ENCODE measurements at regions not wholly inside any gene's neighbourhood (a gene's known extent, or its start where the extent isn't known, plus 50 kb on each side); places are given as distances from the start of the nearest gene placed in this dataset.
"Not testable (repeated sequence)": the region's sequence is repeated elsewhere in the genome, so short reads cannot be mapped to it uniquely, and the experiment has no call there.

DNA sequence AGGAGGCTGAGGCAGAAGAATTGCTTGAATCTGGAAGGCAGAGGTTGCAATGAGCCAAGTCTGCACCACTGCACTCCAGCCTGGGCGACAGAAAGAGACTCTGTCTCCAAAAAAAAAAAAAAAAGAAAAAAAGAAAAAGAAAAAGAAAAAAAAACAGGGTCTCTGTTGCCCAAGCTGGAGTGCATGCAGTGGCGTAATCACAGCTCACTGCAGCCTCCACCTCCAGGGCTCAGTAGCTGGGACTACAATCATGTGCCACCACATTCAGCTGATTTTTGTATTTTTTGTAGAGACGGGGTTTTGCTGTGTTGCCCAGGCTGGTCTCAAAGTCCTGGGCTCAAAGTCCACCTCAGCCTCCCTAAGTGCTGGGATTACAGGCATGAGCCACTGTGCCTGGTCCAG, 94.0 kb upstream of the SERTAD2 start (continued):
- 0 out of 2 replicates have a peak, but pooled peaks have one; percentile 27 for TF ChIP-seq HNRNPL (IDR thresholded peaks at IDR 0.05; ENCODE audit: low read depth, low read length)
- TF ChIP-seq, protein P1, sequence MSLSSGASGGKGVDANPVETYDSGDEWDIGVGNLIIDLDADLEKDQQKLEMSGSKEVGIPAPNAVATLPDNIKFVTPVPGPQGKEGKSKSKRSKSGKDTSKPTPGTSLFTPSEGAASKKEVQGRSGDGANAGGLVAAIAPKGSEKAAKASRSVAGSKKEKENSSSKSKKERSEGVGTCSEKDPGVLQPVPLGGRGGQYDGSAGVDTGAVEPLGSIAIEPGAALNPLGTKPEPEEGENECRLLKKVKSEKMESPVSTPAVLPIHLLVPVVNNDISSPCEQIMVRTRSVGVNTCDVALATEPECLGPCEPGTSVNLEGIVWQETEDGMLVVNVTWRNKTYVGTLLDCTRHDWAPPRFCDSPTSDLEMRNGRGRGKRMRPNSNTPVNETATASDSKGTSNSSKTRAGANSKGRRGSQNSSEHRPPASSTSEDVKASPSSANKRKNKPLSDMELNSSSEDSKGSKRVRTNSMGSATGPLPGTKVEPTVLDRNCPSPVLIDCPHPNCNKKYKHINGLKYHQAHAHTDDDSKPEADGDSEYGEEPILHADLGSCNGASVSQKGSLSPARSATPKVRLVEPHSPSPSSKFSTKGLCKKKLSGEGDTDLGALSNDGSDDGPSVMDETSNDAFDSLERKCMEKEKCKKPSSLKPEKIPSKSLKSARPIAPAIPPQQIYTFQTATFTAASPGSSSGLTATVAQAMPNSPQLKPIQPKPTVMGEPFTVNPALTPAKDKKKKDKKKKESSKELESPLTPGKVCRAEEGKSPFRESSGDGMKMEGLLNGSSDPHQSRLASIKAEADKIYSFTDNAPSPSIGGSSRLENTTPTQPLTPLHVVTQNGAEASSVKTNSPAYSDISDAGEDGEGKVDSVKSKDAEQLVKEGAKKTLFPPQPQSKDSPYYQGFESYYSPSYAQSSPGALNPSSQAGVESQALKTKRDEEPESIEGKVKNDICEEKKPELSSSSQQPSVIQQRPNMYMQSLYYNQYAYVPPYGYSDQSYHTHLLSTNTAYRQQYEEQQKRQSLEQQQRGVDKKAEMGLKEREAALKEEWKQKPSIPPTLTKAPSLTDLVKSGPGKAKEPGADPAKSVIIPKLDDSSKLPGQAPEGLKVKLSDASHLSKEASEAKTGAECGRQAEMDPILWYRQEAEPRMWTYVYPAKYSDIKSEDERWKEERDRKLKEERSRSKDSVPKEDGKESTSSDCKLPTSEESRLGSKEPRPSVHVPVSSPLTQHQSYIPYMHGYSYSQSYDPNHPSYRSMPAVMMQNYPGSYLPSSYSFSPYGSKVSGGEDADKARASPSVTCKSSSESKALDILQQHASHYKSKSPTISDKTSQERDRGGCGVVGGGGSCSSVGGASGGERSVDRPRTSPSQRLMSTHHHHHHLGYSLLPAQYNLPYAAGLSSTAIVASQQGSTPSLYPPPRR (CRISPR knock-in tag; IDR thresholded peaks at IDR 0.05; ENCODE audit: borderline replicate concordance), result 0 out of 2 replicates have a peak, but pooled peaks have one; percentile 23
- peak; percentile 38; the same call in 1 of the 2 replicates for TF ChIP-seq TARDBP (CRISPR knock-in tag; IDR thresholded peaks at IDR 0.05)
- TF ChIP-seq FOXO1 (CRISPR knock-in tag; IDR thresholded peaks at IDR 0.05), result peak; percentile 63; the same call in 1 of the 2 replicates
- TF ChIP-seq, protein P2, sequence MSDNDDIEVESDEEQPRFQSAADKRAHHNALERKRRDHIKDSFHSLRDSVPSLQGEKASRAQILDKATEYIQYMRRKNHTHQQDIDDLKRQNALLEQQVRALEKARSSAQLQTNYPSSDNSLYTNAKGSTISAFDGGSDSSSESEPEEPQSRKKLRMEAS (IDR thresholded peaks at IDR 0.05), result peak; percentile 55; the same call in 1 of the 2 replicates
- TF ChIP-seq HDAC1 (CRISPR knock-in tag; IDR thresholded peaks at IDR 0.05), result peak; percentile 71
- peak; percentile 99 for TF ChIP-seq ZNF121 (CRISPR knock-in tag; IDR thresholded peaks at IDR 0.05)
- TF ChIP-seq ZMYM4 (CRISPR knock-in tag; IDR thresholded peaks at IDR 0.05), result peak; percentile 77
- not testable (repeated sequence) for TF ChIP-seq SOX13 (IDR thresholded peaks at IDR 0.05)
- peak in 1 of 2 experiments; percentile 70; a peak in 2 of 4 replicates for TF ChIP-seq SOX13 (CRISPR knock-in tag; conservative IDR thresholded peaks at IDR 0.05 in 1 of 2, IDR thresholded peaks at IDR 0.05 in 1 of 2)
- TF ChIP-seq MIXL1 (CRISPR knock-in tag; IDR thresholded peaks at IDR 0.05), result 0 out of 2 replicates have a peak, but pooled peaks have one; percentile 26
- TF ChIP-seq REPIN1 (CRISPR knock-in tag; IDR thresholded peaks at IDR 0.05; ENCODE audit: borderline replicate concordance, low read depth), result peak; percentile 45; the same call in 1 of the 2 replicates
- TF ChIP-seq, protein P3, sequence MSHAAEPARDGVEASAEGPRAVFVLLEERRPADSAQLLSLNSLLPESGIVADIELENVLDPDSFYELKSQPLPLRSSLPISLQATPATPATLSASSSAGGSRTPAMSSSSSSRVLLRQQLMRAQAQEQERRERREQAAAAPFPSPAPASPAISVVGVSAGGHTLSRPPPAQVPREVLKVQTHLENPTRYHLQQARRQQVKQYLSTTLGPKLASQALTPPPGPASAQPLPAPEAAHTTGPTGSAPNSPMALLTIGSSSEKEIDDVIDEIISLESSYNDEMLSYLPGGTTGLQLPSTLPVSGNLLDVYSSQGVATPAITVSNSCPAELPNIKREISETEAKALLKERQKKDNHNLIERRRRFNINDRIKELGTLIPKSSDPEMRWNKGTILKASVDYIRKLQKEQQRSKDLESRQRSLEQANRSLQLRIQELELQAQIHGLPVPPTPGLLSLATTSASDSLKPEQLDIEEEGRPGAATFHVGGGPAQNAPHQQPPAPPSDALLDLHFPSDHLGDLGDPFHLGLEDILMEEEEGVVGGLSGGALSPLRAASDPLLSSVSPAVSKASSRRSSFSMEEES (CRISPR knock-in tag; IDR thresholded peaks at IDR 0.05), result peak; percentile 66; the same call in 1 of the 2 replicates
- peak; percentile 36 for TF ChIP-seq BCL6 (CRISPR knock-in tag; IDR thresholded peaks at IDR 0.05)
- peak; percentile 83; the same call in 1 of the 2 replicates for TF ChIP-seq ZKSCAN8 (CRISPR knock-in tag; IDR thresholded peaks at IDR 0.05; ENCODE audit: borderline replicate concordance)
- TF ChIP-seq, protein P4, sequence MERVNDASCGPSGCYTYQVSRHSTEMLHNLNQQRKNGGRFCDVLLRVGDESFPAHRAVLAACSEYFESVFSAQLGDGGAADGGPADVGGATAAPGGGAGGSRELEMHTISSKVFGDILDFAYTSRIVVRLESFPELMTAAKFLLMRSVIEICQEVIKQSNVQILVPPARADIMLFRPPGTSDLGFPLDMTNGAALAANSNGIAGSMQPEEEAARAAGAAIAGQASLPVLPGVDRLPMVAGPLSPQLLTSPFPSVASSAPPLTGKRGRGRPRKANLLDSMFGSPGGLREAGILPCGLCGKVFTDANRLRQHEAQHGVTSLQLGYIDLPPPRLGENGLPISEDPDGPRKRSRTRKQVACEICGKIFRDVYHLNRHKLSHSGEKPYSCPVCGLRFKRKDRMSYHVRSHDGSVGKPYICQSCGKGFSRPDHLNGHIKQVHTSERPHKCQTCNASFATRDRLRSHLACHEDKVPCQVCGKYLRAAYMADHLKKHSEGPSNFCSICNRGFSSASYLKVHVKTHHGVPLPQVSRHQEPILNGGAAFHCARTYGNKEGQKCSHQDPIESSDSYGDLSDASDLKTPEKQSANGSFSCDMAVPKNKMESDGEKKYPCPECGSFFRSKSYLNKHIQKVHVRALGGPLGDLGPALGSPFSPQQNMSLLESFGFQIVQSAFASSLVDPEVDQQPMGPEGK (CRISPR knock-in tag; IDR thresholded peaks at IDR 0.05), result 0 out of 2 replicates have a peak, but pooled peaks have one; percentile 48
- TF ChIP-seq, protein P5, sequence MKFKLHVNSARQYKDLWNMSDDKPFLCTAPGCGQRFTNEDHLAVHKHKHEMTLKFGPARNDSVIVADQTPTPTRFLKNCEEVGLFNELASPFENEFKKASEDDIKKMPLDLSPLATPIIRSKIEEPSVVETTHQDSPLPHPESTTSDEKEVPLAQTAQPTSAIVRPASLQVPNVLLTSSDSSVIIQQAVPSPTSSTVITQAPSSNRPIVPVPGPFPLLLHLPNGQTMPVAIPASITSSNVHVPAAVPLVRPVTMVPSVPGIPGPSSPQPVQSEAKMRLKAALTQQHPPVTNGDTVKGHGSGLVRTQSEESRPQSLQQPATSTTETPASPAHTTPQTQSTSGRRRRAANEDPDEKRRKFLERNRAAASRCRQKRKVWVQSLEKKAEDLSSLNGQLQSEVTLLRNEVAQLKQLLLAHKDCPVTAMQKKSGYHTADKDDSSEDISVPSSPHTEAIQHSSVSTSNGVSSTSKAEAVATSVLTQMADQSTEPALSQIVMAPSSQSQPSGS (CRISPR knock-in tag; IDR thresholded peaks at IDR 0.05), result peak; percentile 42; the same call in 1 of the 2 replicates
- TF ChIP-seq GFI1 (CRISPR knock-in tag; IDR thresholded peaks at IDR 0.05; ENCODE audit: borderline replicate concordance), result peak; percentile 55; the same call in 1 of the 2 replicates
- TF ChIP-seq ZMYM3 (CRISPR knock-in tag; IDR thresholded peaks at IDR 0.05), result peak; percentile 84
- TF ChIP-seq ZSCAN21 (CRISPR knock-in tag; IDR thresholded peaks at IDR 0.05; ENCODE audit: borderline replicate concordance), result peak; percentile 56; the same call in 1 of the 2 replicates
- TF ChIP-seq HMG20A (CRISPR knock-in tag; IDR thresholded peaks at IDR 0.05; ENCODE audit: borderline replicate concordance), result peak; percentile 60; the same call in 1 of the 2 replicates

Measured in HepG2 (cell line).